GM12892 (cell line): ENCODE measurements at regions not wholly inside any gene's neighbourhood (a gene's known extent, or its start where the extent isn't known, plus 50 kb on each side); places are given as distances from the start of the nearest gene placed in this dataset.

Experiments
- POLR2A ChIP-seq: IDR thresholded peaks from 2 replicates; pipeline ENCODE4 v1.6.1; 2011; ENCODE audit warnings: low read depth, low read length, control low read depth
- TAF1 ChIP-seq: IDR thresholded peaks from 2 replicates; pipeline ENCODE4 v1.6.1; 2011; ENCODE audit warnings: low read depth, mild to moderate bottlenecking, control low read depth, low read length, borderline replicate concordance

- TF ChIP-seq POLR2A (no peak), TAF1 (no peak)
These were observed 413.0 kb upstream of the LRRC4C start for GRCh38 chr11:41872426-41872825.
